ENCODE measurements at regions not wholly inside any gene's neighbourhood (a gene's known extent, or its start where the extent isn't known, plus 50 kb on each side); places are given as distances from the start of the nearest gene placed in this dataset.

DNA sequence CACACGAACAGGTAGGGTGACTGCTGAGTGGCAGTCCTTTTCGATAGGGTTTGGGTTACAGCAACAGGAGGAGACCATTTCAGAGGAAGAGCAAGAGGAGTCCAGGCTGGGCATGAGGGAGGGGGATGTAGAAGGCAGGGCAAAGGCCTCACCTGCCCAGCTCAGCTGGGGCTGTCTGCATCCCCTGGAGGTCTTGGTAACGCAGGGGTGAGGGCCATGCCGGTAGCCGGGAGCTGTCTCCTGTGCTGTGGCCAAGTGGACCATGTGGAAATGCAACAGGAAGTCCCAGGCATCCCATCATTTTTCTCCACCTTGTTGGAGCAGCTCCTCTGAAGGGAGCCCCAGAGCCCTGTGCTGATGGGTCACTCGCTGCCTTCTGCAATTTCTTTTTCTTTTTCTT lies 105.4 kb upstream of the C1orf174 start:
- TF ChIP-seq, protein P1, sequence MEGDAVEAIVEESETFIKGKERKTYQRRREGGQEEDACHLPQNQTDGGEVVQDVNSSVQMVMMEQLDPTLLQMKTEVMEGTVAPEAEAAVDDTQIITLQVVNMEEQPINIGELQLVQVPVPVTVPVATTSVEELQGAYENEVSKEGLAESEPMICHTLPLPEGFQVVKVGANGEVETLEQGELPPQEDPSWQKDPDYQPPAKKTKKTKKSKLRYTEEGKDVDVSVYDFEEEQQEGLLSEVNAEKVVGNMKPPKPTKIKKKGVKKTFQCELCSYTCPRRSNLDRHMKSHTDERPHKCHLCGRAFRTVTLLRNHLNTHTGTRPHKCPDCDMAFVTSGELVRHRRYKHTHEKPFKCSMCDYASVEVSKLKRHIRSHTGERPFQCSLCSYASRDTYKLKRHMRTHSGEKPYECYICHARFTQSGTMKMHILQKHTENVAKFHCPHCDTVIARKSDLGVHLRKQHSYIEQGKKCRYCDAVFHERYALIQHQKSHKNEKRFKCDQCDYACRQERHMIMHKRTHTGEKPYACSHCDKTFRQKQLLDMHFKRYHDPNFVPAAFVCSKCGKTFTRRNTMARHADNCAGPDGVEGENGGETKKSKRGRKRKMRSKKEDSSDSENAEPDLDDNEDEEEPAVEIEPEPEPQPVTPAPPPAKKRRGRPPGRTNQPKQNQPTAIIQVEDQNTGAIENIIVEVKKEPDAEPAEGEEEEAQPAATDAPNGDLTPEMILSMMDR (IDR thresholded peaks at IDR 0.05): no peak
- TF ChIP-seq POLR2A (IDR thresholded peaks at IDR 0.05): no peak
